ENCODE measurements at regions not wholly inside any gene's neighbourhood (a gene's known extent, or its start where the extent isn't known, plus 50 kb on each side); places are given as distances from the start of the nearest gene placed in this dataset.

GRCh38 chr1:193806079-193807048, 620.0 kb upstream of the B3GALT2 start:
- no peak for DNase-seq

- no peak for DNase-seq
These were observed 613.7 kb upstream of the B3GALT2 start for GRCh38 chr1:193799948-193800690.

- no peak for DNase-seq
These were observed 613.0 kb upstream of the B3GALT2 start for GRCh38 chr1:193799371-193799770.

- DNase-seq: no peak
These were observed 607.8 kb upstream of the B3GALT2 start for GRCh38 chr1:193794239-193794638.

- no peak for DNase-seq
These were observed 605.3 kb upstream of the B3GALT2 start for GRCh38 chr1:193791746-193792145.

- DNase-seq: no peak
These were observed 600.6 kb upstream of the B3GALT2 start for GRCh38 chr1:193787061-193787460.

GRCh38 chr1:193785850-193786420, 599.5 kb upstream of the B3GALT2 start:
- DNase-seq: no peak

GRCh38 chr1:193774536-193775323, 588.3 kb upstream of the B3GALT2 start:
- no peak for DNase-seq

GRCh38 chr1:193771596-193771995, 585.2 kb upstream of the B3GALT2 start:
- no peak for DNase-seq

GRCh38 chr1:193769651-193770050, 583.2 kb upstream of the B3GALT2 start:
- DNase-seq: no peak

- DNase-seq: no peak
These were observed 581.5 kb upstream of the B3GALT2 start for GRCh38 chr1:193767886-193768285.

GRCh38 chr1:193766329-193766728, 579.9 kb upstream of the B3GALT2 start:
- no peak for DNase-seq

GRCh38 chr1:193763266-193763665, 576.9 kb upstream of the B3GALT2 start:
- no peak for DNase-seq

- DNase-seq: no peak
These were observed 575.8 kb upstream of the B3GALT2 start for GRCh38 chr1:193762236-193762635.

- DNase-seq: no peak
These were observed 569.0 kb upstream of the B3GALT2 start for GRCh38 chr1:193755441-193755840.

GRCh38 chr1:193754732-193755427, 568.5 kb upstream of the B3GALT2 start:
- DNase-seq: no peak

- no peak for DNase-seq
These were observed 567.7 kb upstream of the B3GALT2 start for GRCh38 chr1:193754151-193754550.

- no peak for DNase-seq
These were observed 566.8 kb upstream of the B3GALT2 start for GRCh38 chr1:193753038-193753756.

- DNase-seq: no peak
These were observed 563.5 kb upstream of the B3GALT2 start for GRCh38 chr1:193749868-193750267.

- DNase-seq: no peak
These were observed 561.2 kb upstream of the B3GALT2 start for GRCh38 chr1:193747579-193747978.

- no peak for DNase-seq
These were observed 554.8 kb upstream of the B3GALT2 start for GRCh38 chr1:193741228-193741627.
